Endodermal cell (in vitro differentiated cells): ENCODE measurements at regions not wholly inside any gene's neighbourhood (a gene's known extent, or its start where the extent isn't known, plus 50 kb on each side); places are given as distances from the start of the nearest gene placed in this dataset.

Source experiments
- DNase-seq: peaks from one replicate; pipeline ENCODE4 v3.0.0-alpha.2; 2017
- H3K27ac ChIP-seq: 2 replicates; pipeline ENCODE4 v1.5.1; 2013; ENCODE audit warnings: mild to moderate bottlenecking, low read depth, low read length, moderate library complexity
- H3K27me3 ChIP-seq: 2 replicates; pipeline ENCODE4 v1.6.1; 2013; ENCODE audit warnings: mild to moderate bottlenecking, low read length, moderate library complexity; ENCODE audit not compliant: insufficient read depth, control insufficient read depth, poor library complexity, severe bottlenecking
- H3K36me3 ChIP-seq: 2 replicates; pipeline ENCODE4 v1.7.0; 2013; ENCODE audit warnings: mild to moderate bottlenecking, low read length, moderate library complexity; ENCODE audit not compliant: control insufficient read depth, insufficient read depth
- H3K4me1 ChIP-seq: one replicate; pipeline ENCODE4 v1.7.0; 2013; ENCODE audit warnings: low read length; ENCODE audit not compliant: control insufficient read depth, insufficient read depth
- H3K4me3 ChIP-seq: 2 replicates; pipeline ENCODE4 v1.5.1; 2013; ENCODE audit warnings: mild to moderate bottlenecking, low read length, moderate library complexity
- H3K9ac ChIP-seq: 2 replicates; pipeline ENCODE4 v1.6.1; 2013; ENCODE audit warnings: mild to moderate bottlenecking, low read length, moderate library complexity; ENCODE audit not compliant: poor library complexity, severe bottlenecking; ENCODE audit errors: extremely low read depth
- H3K9me3 ChIP-seq: 2 replicates; pipeline ENCODE4 v1.6.1; 2013; ENCODE audit warnings: mild to moderate bottlenecking, low read length, moderate library complexity; ENCODE audit not compliant: control insufficient read depth
- H3K27ac Mint-ChIP-seq: 2 replicates; pipeline ENCODE4 v1.8.0; 2020; ENCODE audit warnings: mixed read lengths
- H3K27me3 Mint-ChIP-seq: 2 replicates; pipeline ENCODE4 v1.8.0; 2021; ENCODE audit warnings: mild to moderate bottlenecking, mixed read lengths; ENCODE audit not compliant: insufficient read depth
- H3K36me3 Mint-ChIP-seq: 2 replicates; pipeline ENCODE4 v1.8.0; 2020; ENCODE audit warnings: low read depth, mixed read lengths
- H3K4me1 Mint-ChIP-seq: 2 replicates; pipeline ENCODE4 v1.8.0; 2020; ENCODE audit warnings: mixed read lengths
- H3K4me3 Mint-ChIP-seq: 2 replicates; pipeline ENCODE4 v1.8.0; 2020; ENCODE audit warnings: mild to moderate bottlenecking, moderate library complexity, mixed read lengths
- H3K9me3 Mint-ChIP-seq: 2 replicates; pipeline ENCODE4 v1.8.0; 2020; ENCODE audit warnings: mild to moderate bottlenecking, mixed read lengths
- WGBS, 2 experiments: methylation state at CpG; one replicate each; pipeline versions ENCODE4 v1.1.5 to v1.1.7; 2013; ENCODE audit warnings: missing lambda C conversion rate in 2 of 2, mixed read lengths in 1 of 2; ENCODE audit not compliant: insufficient coverage in 1 of 2, insufficient read length in 1 of 2; 5-methylcytosine and 5-hydroxymethylcytosine counted together
- TF ChIP-seq, protein P1 (sequence below): fragments of 200-600 bp; sonication (generic); conservative IDR thresholded peaks from 2 replicates; pipeline ENCODE4 v1.5.0; 2021; ENCODE audit warnings: antibody characterized with exemption, mild to moderate bottlenecking

DNA sequence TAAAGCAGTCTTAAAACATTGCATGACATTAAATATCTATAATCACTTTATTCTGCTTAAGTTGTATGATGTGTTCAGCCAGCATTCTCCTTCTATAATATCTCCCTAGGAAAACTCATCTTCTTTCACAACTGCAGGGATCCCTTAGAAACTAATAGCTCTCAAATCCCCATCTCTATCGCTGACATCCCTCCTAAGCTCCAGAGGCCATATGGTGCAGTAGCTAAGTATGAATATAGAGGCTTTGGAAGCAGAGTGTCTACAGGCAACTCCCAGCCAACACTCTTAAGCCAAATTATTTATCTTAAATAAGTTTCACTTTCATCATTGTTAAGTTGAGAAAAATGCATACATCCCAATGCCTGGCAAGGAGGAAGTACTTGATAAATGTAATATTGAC lies 349.5 kb upstream of the MIR17HG start:
- H3K4me3 ChIP-seq: no peak overlapping the region
- H3K4me1 ChIP-seq: no peaks in the 10 kb centered on the region
- H3K27me3 ChIP-seq: peaks cover 34% of the 10 kb centered on the region
- TF ChIP-seq, protein P1, sequence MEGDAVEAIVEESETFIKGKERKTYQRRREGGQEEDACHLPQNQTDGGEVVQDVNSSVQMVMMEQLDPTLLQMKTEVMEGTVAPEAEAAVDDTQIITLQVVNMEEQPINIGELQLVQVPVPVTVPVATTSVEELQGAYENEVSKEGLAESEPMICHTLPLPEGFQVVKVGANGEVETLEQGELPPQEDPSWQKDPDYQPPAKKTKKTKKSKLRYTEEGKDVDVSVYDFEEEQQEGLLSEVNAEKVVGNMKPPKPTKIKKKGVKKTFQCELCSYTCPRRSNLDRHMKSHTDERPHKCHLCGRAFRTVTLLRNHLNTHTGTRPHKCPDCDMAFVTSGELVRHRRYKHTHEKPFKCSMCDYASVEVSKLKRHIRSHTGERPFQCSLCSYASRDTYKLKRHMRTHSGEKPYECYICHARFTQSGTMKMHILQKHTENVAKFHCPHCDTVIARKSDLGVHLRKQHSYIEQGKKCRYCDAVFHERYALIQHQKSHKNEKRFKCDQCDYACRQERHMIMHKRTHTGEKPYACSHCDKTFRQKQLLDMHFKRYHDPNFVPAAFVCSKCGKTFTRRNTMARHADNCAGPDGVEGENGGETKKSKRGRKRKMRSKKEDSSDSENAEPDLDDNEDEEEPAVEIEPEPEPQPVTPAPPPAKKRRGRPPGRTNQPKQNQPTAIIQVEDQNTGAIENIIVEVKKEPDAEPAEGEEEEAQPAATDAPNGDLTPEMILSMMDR: no peak
- H3K9me3 ChIP-seq: no peaks in the 10 kb centered on the region
- Mint-ChIP-seq H3K9me3 (no peaks in the 10 kb centered on the region), H3K36me3 (no peaks in the 10 kb centered on the region), H3K27me3 (peaks cover 2% of the 10 kb centered on the region), H3K27ac (no peak overlapping the region), H3K4me1 (peaks cover 2% of the 10 kb centered on the region), H3K4me3 (no peak overlapping the region)
- no peaks in the 10 kb centered on the region for H3K36me3 ChIP-seq
- 100% methylated on average over 1 of the region's 1 CpG; no CpG with 5 or more reads in 1 of the 2 experiments for WGBS, 2 experiments
- no peak overlapping the region for H3K9ac ChIP-seq
- no peak for DNase-seq
- H3K27ac ChIP-seq: no peak overlapping the region

DNA sequence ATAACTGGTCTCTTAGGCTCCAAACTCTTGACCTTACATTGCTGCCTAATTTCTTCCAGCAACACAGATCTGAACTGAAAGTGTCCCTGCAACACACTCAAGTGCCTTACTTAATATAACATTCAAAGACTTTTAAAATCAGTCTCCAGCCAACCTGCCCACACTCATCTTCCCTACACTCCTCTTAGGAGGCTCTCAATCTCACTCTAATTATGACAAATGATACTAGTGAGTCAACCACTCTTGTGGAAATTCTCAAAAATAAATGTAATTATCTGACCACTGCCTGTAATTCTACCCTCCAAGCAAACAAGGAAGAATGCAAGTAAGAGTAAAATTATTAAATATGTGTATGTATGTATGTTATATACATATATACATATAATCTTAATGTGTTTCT lies 348.1 kb upstream of the MIR17HG start:
- no peak overlapping the region for H3K27ac ChIP-seq
- Mint-ChIP-seq H3K27me3 (peaks cover under 1% of the 10 kb centered on the region), H3K27ac (no peak overlapping the region), H3K4me1 (no peaks in the 10 kb centered on the region), H3K36me3 (no peaks in the 10 kb centered on the region), H3K4me3 (no peak overlapping the region), H3K9me3 (no peaks in the 10 kb centered on the region)
- no peak for DNase-seq
- no peak overlapping the region for H3K4me3 ChIP-seq
- H3K9me3 ChIP-seq: no peaks in the 10 kb centered on the region
- no peaks in the 10 kb centered on the region for H3K36me3 ChIP-seq
- TF ChIP-seq, protein P1: no peak
- H3K27me3 ChIP-seq: peaks cover 20% of the 10 kb centered on the region
- no peak overlapping the region for H3K9ac ChIP-seq
- no peaks in the 10 kb centered on the region for H3K4me1 ChIP-seq

- H3K36me3 Mint-ChIP-seq: no peaks in the 10 kb centered on the region
- H3K4me3 Mint-ChIP-seq: no peak overlapping the region
- TF ChIP-seq, protein P1: no peak
- Histone ChIP-seq H3K36me3 (no peaks in the 10 kb centered on the region), H3K27me3 (peaks cover 8% of the 10 kb centered on the region), H3K4me3 (no peak overlapping the region), H3K27ac (no peak overlapping the region), H3K9ac (no peak overlapping the region), H3K4me1 (no peaks in the 10 kb centered on the region), H3K9me3 (no peaks in the 10 kb centered on the region)
- WGBS, 2 experiments: 92 to 95% methylated on average over 6 of the region's 6 CpGs
- H3K27me3 Mint-ChIP-seq: no peaks in the 10 kb centered on the region
- no peak overlapping the region for H3K27ac Mint-ChIP-seq
- no peaks in the 10 kb centered on the region for H3K4me1 Mint-ChIP-seq
- no peak for DNase-seq
- no peaks in the 10 kb centered on the region for H3K9me3 Mint-ChIP-seq
Observed at GRCh38 chr13:91001371-91001770, 346.1 kb upstream of the MIR17HG start.
